ENCODE measurements at regions not wholly inside any gene's neighbourhood (a gene's known extent, or its start where the extent isn't known, plus 50 kb on each side); places are given as distances from the start of the nearest gene placed in this dataset.

DNA sequence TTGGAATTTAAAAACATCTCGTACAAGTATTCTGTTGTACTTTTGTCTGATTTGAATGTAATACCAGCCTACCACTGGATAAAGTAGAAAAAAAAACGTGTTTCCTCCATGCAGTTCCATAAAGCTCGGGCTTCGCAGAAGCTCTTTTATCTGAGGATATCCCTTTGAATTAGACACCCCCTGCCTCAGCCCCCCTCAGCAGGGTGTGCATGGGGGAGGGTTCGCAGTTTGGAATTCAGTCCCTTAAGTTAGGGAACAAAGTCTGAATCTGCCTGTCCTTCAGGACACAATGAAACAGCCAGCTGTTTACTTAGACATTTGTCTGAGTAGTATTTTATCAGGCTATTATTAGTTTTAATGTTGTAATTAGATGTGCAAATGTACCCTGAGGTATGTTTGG, 234.0 kb upstream of the CAND1 start:
- Mint-ChIP-seq H3K9me3 (no peaks in the 10 kb centered on the region), H3K27ac (no peak overlapping the region), H3K4me1 (peaks cover 22 to 29% of the 10 kb centered on the region in 2 experiments), H3K4me3 (no peak overlapping the region), H3K27me3 (ENCODE audit: low read depth) (peaks cover 22% of the 10 kb centered on the region), H3K36me3 (ENCODE audit: insufficient read depth in 1 of 3, low read depth in 3 of 3) (no peaks in the 10 kb centered on the region)
- Histone ChIP-seq H3T11ph (ENCODE audit: low read length) (no peak overlapping the region), H2BK5ac (ENCODE audit: insufficient read length, low read length) (no peak overlapping the region), H4K5ac (ENCODE audit: insufficient read length, low read depth, low read length) (no peak overlapping the region), H3K27ac (ENCODE audit: insufficient read length, low read depth, low read length) (no peak overlapping the region), H3K4me2 (ENCODE audit: insufficient read depth, insufficient read length, low read length) (no peak overlapping the region), H4K20me1 (ENCODE audit: control insufficient read depth, insufficient read depth, insufficient read length) (no peaks in the 10 kb centered on the region), H3K4ac (ENCODE audit: low read depth, low read length) (no peak overlapping the region), H2BK120ac (ENCODE audit: low read depth, low read length, poor library complexity, severe bottlenecking) (no peak overlapping the region), H3K9ac (ENCODE audit: extremely low read depth, insufficient read length, low read length) (no peak overlapping the region), H3K27me3 (ENCODE audit: insufficient read depth, low read length) (no peaks in the 10 kb centered on the region; the same call in 1 of the 2 replicates), H4K8ac (replicated peaks; ENCODE audit: insufficient read length, low read depth, low read length) (no peak overlapping the region), H2BK12ac (ENCODE audit: insufficient read length, low read depth, low read length) (no peak overlapping the region), H2BK20ac (ENCODE audit: low read depth, low read length, poor library complexity, severe bottlenecking) (no peak overlapping the region), H3K79me2 (ENCODE audit: insufficient read depth, low read length) (no peaks in the 10 kb centered on the region), H2AFZ (ENCODE audit: low read length) (no peak overlapping the region), H3K18ac (ENCODE audit: insufficient read length, low read depth, low read length) (no peak overlapping the region), H3K4me1 (ENCODE audit: insufficient read depth, low read length) (no peaks in the 10 kb centered on the region; the same call in 1 of the 2 replicates), H3K79me1 (ENCODE audit: insufficient read depth, low read depth, low read length, poor library complexity, severe bottlenecking) (no peaks in the 10 kb centered on the region), H3K9me3 (ENCODE audit: control insufficient read depth, low read depth, low read length) (no peaks in the 10 kb centered on the region), H3K56ac (ENCODE audit: insufficient read length, low read depth, low read length) (no peak overlapping the region), H2BK15ac (ENCODE audit: low read depth, low read length) (no peak overlapping the region), H3K23ac (ENCODE audit: insufficient read length, low read depth, low read length) (no peak overlapping the region), H3K14ac (ENCODE audit: insufficient read depth, low read length) (no peak overlapping the region), H4K91ac (ENCODE audit: insufficient read length, low read depth, low read length) (no peak overlapping the region), H2AK5ac (ENCODE audit: insufficient read length, low read length) (no peak overlapping the region), H3K23me2 (ENCODE audit: insufficient read length, low read depth, low read length, poor library complexity, severe bottlenecking) (no peaks in the 10 kb centered on the region)
- WGBS (ENCODE audit: extremely low coverage, insufficient read length, low lambda C conversion rate): no CpG with 5 or more reads among the region's 5 CpGs
- no peak for DNase-seq
- no peak for TF ChIP-seq CTCF (conservative IDR thresholded peaks at IDR 0.05)
